H1 (cell line): ENCODE measurements at regions not wholly inside any gene's neighbourhood (a gene's known extent, or its start where the extent isn't known, plus 50 kb on each side); places are given as distances from the start of the nearest gene placed in this dataset.

Experiments used
- CTCF ChIA-PET: fragments of 300-600 bp; sonication (Branson Sonifier 250); formaldehyde crosslinking; loops from one replicate; lab custom pipeline; 2021; ENCODE audit not compliant: partially characterized antibody; lab: Charles Lee
- POLR2A ChIA-PET: fragments of 300-600 bp; sonication (Branson Sonifier 250); formaldehyde crosslinking; loops from one replicate; lab custom pipeline; 2021; ENCODE audit warnings: inconsistent platforms; ENCODE audit not compliant: partially characterized antibody; lab: Charles Lee
- DNase-seq, 2 experiments: peaks; one replicate each; pipeline versions ENCODE4 v3.0.0 to v3.0.0-alpha.2; 2010 to 2022; ENCODE audit warnings: low spot score in 2 of 2, low read depth in 1 of 2, mixed read lengths in 1 of 2
- FAIRE-seq: peaks from 2 replicates; lab custom pipeline; 2011; peaks lifted over from hg19 to GRCh38; lab: Jason Lieb, UNC
- H2AFZ ChIP-seq: 2 replicates; pipeline ENCODE4 v1.8.1; 2012; ENCODE audit warnings: low read length, inconsistent platforms
- H2AK5ac ChIP-seq: 2 replicates; pipeline ENCODE4 v1.6.1; 2013; ENCODE audit warnings: low read depth, low read length
- H2BK120ac ChIP-seq: replicated peaks from 2 replicates; pipeline ENCODE3; 2013; ENCODE audit warnings: low read depth, low read length, inconsistent platforms
- H2BK12ac ChIP-seq: 2 replicates; pipeline ENCODE4 v1.6.1; 2013; ENCODE audit warnings: low read depth, low read length
- H2BK15ac ChIP-seq: 2 replicates; pipeline ENCODE4 v1.6.1; 2013; ENCODE audit warnings: low read length
- H2BK20ac ChIP-seq: 2 replicates; pipeline ENCODE4 v1.6.1; 2013; ENCODE audit warnings: low read length
- H2BK5ac ChIP-seq: 2 replicates; pipeline ENCODE4 v1.6.1; 2013; ENCODE audit warnings: low read depth, low read length
- H3K14ac ChIP-seq: 2 replicates; pipeline ENCODE4 v1.6.1; 2013; ENCODE audit warnings: inconsistent platforms; ENCODE audit not compliant: insufficient read length
- H3K18ac ChIP-seq: 2 replicates; pipeline ENCODE4 v1.6.1; 2013; ENCODE audit warnings: low read length; ENCODE audit errors: extremely low read depth
- H3K23ac ChIP-seq: 2 replicates; pipeline ENCODE4 v1.6.1; 2013; ENCODE audit warnings: inconsistent platforms; ENCODE audit not compliant: insufficient read length
- H3K23me2 ChIP-seq: 2 replicates; pipeline ENCODE4 v1.6.1; 2013; ENCODE audit warnings: low read depth, low read length
- H3K27ac ChIP-seq: 2 replicates; pipeline ENCODE4 v1.6.1; 2011; ENCODE audit warnings: low read depth, low read length, inconsistent platforms
- H3K27me3 ChIP-seq, 4 experiments: replicated peaks in 1 of 4; 1 replicate in 1 of 4; 2 replicates in 3 of 4; pipeline versions ENCODE4 v1.6.1 to v1.8.1; 2011 to 2013; ENCODE audit warnings: low read length in 3 of 4, mild to moderate bottlenecking in 3 of 4, inconsistent platforms in 2 of 4, mixed read lengths in 2 of 4, moderate library complexity in 1 of 4; ENCODE audit not compliant: control insufficient read depth in 3 of 4, insufficient read depth in 3 of 4; ENCODE audit errors: extremely low read depth in 1 of 4
- H3K36me3 ChIP-seq, 4 experiments: 2 replicates each; pipeline versions ENCODE4 v1.6.1 to v1.8.1; 2011 to 2013; ENCODE audit warnings: mild to moderate bottlenecking in 4 of 4, low read length in 3 of 4, moderate library complexity in 2 of 4, control low read depth in 1 of 4, inconsistent platforms in 1 of 4; ENCODE audit not compliant: insufficient read depth in 4 of 4, control insufficient read depth in 2 of 4
- H3K4ac ChIP-seq: replicated peaks from 2 replicates; pipeline ENCODE3; 2013; ENCODE audit warnings: low read length, low read depth, mixed read lengths, inconsistent platforms; ENCODE audit not compliant: insufficient read length
- H3K4me1 ChIP-seq, 4 experiments: replicated peaks in 1 of 4; 1 replicate in 1 of 4; 2 replicates in 3 of 4; pipeline versions ENCODE4 v1.6.1 to v1.8.1; 2011 to 2013; ENCODE audit warnings: low read length in 3 of 4, inconsistent platforms in 2 of 4, mixed read lengths in 1 of 4; ENCODE audit not compliant: insufficient read depth in 4 of 4, control insufficient read depth in 3 of 4
- H3K4me2 ChIP-seq, 2 experiments: 2 replicates each; pipeline versions ENCODE4 v1.6.1 to v1.8.1; 2011 to 2013; ENCODE audit warnings: low read depth in 2 of 2, low read length in 2 of 2, control low read depth in 1 of 2, inconsistent platforms in 1 of 2, mild to moderate bottlenecking in 1 of 2; ENCODE audit not compliant: insufficient read depth in 1 of 2
- H3K4me3 ChIP-seq, 4 experiments: fragments of 200-600, 300-600 bp in 1 of 4; sonication (generic), shearing (Covaris generic), sonication (Bioruptor Twin) in 1 of 4; 2 replicates each; pipeline versions ENCODE4 v1.5.1 to v1.8.1; 2011 to 2016; ENCODE audit warnings: low read length in 4 of 4, low read depth in 3 of 4, control low read depth in 2 of 4, inconsistent platforms in 2 of 4, mild to moderate bottlenecking in 2 of 4, mixed read lengths in 1 of 4, moderate library complexity in 1 of 4; ENCODE audit not compliant: insufficient read depth in 2 of 4; ENCODE audit errors: extremely low read depth in 1 of 4
- H3K56ac ChIP-seq: replicated peaks from 2 replicates; pipeline ENCODE3; 2013; ENCODE audit warnings: low read depth, mild to moderate bottlenecking, mixed read lengths, low read length, inconsistent platforms; ENCODE audit not compliant: insufficient read length
- H3K79me1 ChIP-seq: 2 replicates; pipeline ENCODE4 v1.6.1; 2013; ENCODE audit warnings: low read depth, low read length, control low read depth
- H3K79me2 ChIP-seq, 2 experiments: 2 replicates each; pipeline versions ENCODE4 v1.6.1 to v1.8.1; 2012 to 2013; ENCODE audit warnings: low read length in 2 of 2, mild to moderate bottlenecking in 2 of 2, inconsistent platforms in 1 of 2; ENCODE audit not compliant: insufficient read depth in 2 of 2, control insufficient read depth in 1 of 2
- H3K9ac ChIP-seq, 4 experiments: replicated peaks in 1 of 4; 1 replicate in 1 of 4; 2 replicates in 3 of 4; pipeline versions ENCODE4 v1.6.1 to v1.8.1; 2011 to 2013; ENCODE audit warnings: low read depth in 3 of 4, low read length in 3 of 4, control low read depth in 2 of 4, mild to moderate bottlenecking in 2 of 4, moderate library complexity in 2 of 4, inconsistent platforms in 1 of 4; ENCODE audit errors: extremely low read depth in 1 of 4
- H3K9me3 ChIP-seq, 2 experiments: 2 replicates each; pipeline versions ENCODE4 v1.6.1 to v1.8.1; 2012 to 2013; ENCODE audit warnings: mild to moderate bottlenecking in 2 of 2, moderate library complexity in 2 of 2, control low read depth in 1 of 2, inconsistent platforms in 1 of 2, low read depth in 1 of 2, low read length in 1 of 2, mixed read lengths in 1 of 2; ENCODE audit not compliant: insufficient read depth in 2 of 2
- H4K20me1 ChIP-seq, 2 experiments: replicated peaks in 1 of 2; 2 replicates each; pipeline versions ENCODE3 to v1.8.1; 2011 to 2013; ENCODE audit warnings: inconsistent platforms in 2 of 2, low read length in 2 of 2, mild to moderate bottlenecking in 1 of 2; ENCODE audit not compliant: insufficient read depth in 2 of 2, control insufficient read depth in 1 of 2
- H4K5ac ChIP-seq: 2 replicates; pipeline ENCODE4 v1.6.1; 2013; ENCODE audit warnings: low read length, low read depth, mixed read lengths, inconsistent platforms; ENCODE audit not compliant: insufficient read length
- H4K8ac ChIP-seq: 2 replicates; pipeline ENCODE4 v1.8.0; 2013; ENCODE audit warnings: mild to moderate bottlenecking, moderate library complexity, low read length, inconsistent platforms; ENCODE audit not compliant: insufficient read depth; ENCODE audit errors: extremely low read depth
- H4K91ac ChIP-seq: replicated peaks from 2 replicates; pipeline ENCODE3; 2013; ENCODE audit warnings: low read length, mixed read lengths, inconsistent platforms; ENCODE audit not compliant: insufficient read length
- CHD7 ChIP-seq: fragments of 300-600 bp; sonication (generic); IDR thresholded peaks from 2 replicates; pipeline ENCODE4 v1.7.1; 2012; ENCODE audit warnings: low read length, moderate library complexity, mild to moderate bottlenecking, inconsistent platforms; ENCODE audit not compliant: insufficient replicate concordance

- Histone ChIP-seq H3K23me2 (no peaks in the 10 kb centered on the region), H3K23ac (no peak overlapping the region), H2AFZ (no peak overlapping the region), H3K14ac (no peak overlapping the region), H3K18ac (no peak overlapping the region), H3K4me2 (no peak overlapping the region), H3K79me1 (no peaks in the 10 kb centered on the region), H3K56ac (no peak overlapping the region), H3K36me3 (no peaks in the 10 kb centered on the region), H2BK15ac (no peak overlapping the region), H3K4ac (no peak overlapping the region), H2AK5ac (no peak overlapping the region), H3K9ac (no peak overlapping the region), H3K4me3 (no peak overlapping the region), H2BK12ac (no peak overlapping the region), H4K8ac (no peak overlapping the region), H2BK5ac (no peak overlapping the region), H3K27me3 (no peaks in the 10 kb centered on the region), H4K5ac (no peak overlapping the region), H3K9me3 (no peaks in the 10 kb centered on the region), H3K4me1 (no peaks in the 10 kb centered on the region), H2BK20ac (no peak overlapping the region), H4K20me1 (no peaks in the 10 kb centered on the region), H2BK120ac (no peak overlapping the region), H3K27ac (no peak overlapping the region), H4K91ac (no peak overlapping the region), H3K79me2 (no peaks in the 10 kb centered on the region)
- DNase-seq: no peak
- CTCF ChIA-PET: interaction anchor here (0.5 to 1.2 kb wide), 3 partner anchors 27 to 406 kb away, joined by 3 read pairs; no protein-coding TSS in a partner anchor
- POLR2A ChIA-PET: no interaction called here
- FAIRE-seq: no peak
- no peak for TF ChIP-seq CHD7
These were observed 356.9 kb downstream of the MFSD1 start for GRCh38 chr3:159158801-159159200.
